NB4 (cell line): ENCODE measurements at regions not wholly inside any gene's neighbourhood (a gene's known extent, or its start where the extent isn't known, plus 50 kb on each side); places are given as distances from the start of the nearest gene placed in this dataset.

ENCODE experiments used
- CTCF ChIP-seq: IDR thresholded peaks from one replicate; pipeline ENCODE4 v1.5.1; 2012; ENCODE audit warnings: low read depth, low read length
- TF ChIP-seq, protein P1 (sequence below): IDR thresholded peaks from 2 replicates; pipeline ENCODE4 v1.6.1; 2011; ENCODE audit warnings: low read depth, low read length

DNA sequence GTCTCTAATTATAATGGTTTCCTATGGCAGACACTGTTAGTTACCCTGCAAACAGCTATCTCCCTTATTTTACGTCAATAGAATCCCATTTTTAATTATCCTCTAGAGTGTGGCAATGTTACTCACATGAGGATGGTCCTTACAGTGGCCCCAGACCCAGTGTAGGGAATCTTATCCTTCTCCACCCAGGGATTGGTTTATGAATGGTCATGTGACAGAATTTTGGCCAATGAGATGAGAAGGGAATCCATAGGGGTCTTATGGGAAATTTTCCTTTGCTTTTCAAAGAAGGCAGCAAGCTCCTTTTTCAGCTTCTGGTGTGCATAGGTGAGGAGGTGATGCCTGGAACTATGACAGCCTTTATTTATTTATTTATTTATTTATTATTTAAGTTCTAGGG, 59.0 kb upstream of the HUNK start:
- no peak for TF ChIP-seq CTCF
- TF ChIP-seq, protein P1, sequence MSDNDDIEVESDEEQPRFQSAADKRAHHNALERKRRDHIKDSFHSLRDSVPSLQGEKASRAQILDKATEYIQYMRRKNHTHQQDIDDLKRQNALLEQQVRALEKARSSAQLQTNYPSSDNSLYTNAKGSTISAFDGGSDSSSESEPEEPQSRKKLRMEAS, result no peak
